GM19467 (cell line): ENCODE measurements at regions not wholly inside any gene's neighbourhood (a gene's known extent, or its start where the extent isn't known, plus 50 kb on each side); places are given as distances from the start of the nearest gene placed in this dataset.
"Not testable (repeated sequence)": the region's sequence is repeated elsewhere in the genome, so short reads cannot be mapped to it uniquely, and the experiment has no call there.

Experiments
- ATAC-seq: cut with Tn5 transposase; IDR thresholded peaks from one replicate; pipeline ENCODE4 v1.9.1; 2021; ENCODE audit warnings: mild to moderate bottlenecking, moderate library complexity; ENCODE audit not compliant: unreplicated experiment

DNA sequence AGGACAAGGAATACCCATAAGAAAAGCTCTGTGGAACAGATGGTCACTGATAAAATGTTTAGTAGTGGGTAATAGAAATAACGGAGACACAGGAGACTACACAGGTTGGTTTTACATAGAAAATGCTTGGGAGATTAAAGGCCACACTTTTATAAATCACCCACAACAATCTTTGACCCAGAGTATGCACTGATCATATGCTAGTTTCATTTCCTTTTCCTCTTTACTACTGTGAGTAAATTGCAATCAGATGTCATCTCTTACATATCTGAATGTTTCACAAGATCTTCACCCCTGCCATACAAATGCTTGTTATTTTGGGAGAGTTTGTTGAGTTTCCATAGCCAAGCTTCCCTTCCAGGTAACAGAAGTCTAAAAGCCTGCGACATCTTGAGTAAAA lies 978.4 kb upstream of the KLHL29 start:
- ATAC-seq = no peak

DNA sequence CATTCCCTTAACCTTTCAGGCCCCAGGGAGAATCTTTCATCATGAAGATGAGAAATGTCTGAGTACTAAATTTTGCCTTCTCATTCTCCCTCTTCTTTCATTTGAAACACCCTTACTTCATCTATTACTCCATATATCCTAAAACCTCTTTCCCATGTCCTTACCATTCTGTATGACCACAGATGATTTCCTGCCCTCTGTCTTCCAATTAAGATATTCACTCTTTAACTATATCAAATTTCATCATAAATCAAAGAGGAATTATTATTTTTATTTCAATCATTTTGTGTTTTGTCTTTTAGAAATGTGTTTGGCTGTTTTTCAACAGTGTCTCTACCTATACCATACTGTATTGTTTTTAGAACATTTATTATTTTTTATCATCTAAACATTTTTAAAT lies 964.9 kb upstream of the KLHL29 start:
- ATAC-seq = no peak

DNA sequence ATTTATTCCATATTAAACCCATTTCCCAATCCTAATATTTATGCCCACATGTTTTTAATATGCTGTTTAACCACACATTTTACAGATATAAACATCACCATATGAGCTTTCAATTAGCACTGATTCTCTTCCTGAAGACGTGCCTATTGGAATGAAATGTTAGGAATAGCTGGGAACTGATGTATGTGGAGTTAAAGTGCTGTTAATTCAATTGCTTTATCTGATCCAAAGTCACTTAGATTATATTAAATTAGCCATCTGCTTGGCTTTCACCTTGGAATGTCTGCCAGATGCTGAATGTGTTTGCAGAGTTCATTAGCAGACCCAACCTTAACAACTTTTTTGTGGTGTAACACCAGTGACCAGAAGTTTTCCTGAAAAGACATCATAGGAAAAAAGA lies 942.9 kb upstream of the KLHL29 start:
- no peak for ATAC-seq

DNA sequence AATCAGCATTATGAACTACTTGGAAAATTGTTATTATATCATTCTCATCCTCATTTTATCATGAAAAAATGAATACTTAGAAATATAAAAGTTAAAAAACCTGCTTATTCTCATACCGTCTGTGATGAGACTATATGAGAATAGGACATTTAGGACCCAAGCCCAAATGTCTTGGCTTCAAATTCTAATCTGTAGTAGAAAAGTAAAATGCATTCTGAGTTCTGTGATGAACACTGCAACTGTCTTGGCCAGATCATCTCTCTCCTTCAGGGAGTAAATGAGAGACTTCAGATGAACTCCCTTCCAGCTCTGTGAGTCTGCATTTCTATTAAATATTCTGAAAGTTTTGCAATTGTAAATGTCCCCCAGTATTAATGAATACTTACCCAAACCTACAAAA lies 940.7 kb upstream of the KLHL29 start:
- no peak for ATAC-seq

DNA sequence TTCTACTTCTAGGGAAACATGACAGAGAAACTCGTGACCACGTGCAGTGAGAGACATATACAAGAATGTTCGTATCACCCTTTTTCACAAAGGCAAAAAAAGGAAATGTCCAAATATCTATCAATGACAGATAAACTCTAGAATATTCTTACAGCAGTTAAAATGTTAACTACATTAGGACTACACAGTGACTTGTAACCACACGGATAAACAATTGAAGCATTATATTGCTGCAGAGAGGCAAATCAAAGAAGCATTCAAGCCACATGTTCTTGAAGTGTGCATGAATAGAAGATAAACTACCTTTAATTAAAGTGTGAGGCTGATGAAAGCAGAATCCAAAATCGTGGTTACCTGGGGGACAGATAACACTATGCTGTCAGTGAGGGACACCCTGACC lies 935.3 kb upstream of the KLHL29 start:
- no peak for ATAC-seq

DNA sequence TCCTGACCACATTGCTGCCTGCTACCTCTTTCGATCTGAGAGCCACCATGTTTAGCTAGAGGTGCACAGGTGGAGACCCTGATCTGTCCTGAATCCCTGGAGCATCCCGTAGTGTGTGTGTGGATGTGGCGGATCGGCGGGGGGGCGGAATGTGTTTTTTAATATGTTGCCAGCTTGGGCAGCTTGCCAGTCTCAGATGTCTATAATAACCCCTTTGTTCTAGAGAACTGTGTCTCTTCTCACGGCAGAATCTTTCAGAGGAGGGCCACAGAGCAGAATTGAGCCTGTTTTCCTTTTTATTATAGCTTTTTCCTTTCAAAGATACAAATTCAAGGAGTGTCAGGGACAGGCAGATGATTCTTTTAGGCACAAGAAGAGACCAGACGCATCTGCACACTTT lies 934.1 kb upstream of the KLHL29 start:
- ATAC-seq = no peak

DNA sequence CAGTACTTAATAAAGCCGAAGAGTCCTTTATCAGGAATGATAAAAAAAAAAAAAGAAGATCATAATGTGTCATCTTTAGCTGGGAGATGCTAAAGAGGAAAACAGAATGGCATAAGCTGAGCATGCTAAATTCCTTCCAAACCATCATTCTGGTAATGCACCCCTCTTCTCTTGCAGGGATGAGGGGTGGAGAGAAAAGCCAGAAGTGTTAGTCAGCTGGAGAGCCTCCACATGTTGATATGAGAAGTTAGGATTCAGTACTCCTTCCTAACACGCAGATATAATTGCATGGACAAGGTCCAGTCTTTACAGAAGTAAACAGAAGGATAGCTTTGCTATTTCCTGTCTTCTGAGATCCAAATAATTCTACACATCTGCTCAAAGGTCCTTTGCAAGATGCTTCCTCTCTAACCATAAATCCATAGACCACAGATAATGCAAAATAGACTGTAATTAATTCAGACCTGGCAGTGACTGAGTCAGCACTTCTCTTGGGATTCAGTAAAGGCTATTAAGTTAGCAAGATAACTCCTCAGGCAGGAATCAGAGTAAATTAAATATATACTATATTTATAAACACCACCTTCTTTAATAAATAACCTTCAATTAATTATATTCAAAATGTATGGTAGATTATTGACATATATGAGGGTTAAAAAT lies 930.0 kb upstream of the KLHL29 start:
- ATAC-seq = no peak

DNA sequence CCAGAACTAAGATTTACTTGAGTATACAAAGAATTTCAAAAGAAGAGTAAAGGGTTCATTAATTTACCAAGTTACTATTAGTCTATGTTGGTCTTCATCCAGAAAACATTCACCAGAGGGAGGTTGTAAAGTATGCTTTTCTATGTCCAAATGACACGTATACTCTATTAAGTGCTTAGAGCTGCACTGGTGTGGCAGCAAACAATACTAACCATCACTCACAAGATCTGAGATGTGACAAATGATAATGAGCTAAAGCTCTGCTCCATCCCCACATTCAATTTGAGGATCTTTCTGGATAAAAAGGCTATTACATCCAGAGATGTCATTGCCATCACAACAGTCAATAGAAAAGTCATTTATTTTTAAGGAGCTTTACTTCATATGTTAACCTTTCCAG lies 926.5 kb upstream of the KLHL29 start:
- no peak for ATAC-seq

DNA sequence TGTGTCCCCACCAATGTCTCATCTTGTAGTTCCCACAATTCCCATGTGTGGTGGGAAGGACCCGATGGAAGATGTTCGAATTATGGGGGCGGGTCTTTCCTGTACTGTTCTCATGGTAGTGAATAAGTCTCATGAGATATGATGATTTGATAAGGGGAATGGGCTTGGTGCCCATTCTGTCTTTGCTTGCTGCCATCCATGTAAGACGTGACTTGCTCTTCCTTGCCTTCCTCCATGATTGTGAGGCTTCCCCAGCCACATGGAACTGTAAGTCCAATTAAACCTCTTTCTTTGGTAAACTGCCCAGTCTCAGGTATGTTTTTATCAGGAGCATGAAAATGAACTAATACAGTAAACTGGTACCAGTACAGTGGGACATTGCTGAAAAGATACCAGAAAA lies 909.9 kb upstream of the KLHL29 start:
- ATAC-seq = not testable (repeated sequence)

DNA sequence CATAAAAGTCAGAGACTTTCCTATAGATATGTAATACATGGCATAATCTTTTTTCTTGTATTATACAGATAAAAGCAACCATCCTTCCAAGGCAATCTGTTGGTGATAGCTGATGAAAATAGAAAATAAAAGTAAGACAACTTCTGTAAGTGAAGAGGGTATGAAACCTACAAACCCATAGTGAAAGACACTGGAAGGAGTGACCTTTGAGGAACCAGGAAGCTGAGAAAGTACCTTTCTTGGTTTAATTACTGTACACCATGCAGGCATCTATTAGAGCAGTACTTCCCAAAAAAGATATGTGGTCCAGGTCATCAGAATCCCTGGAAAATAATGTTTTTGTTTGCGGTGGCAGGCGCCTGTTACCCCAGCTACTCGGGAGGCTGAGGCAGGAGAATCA lies 906.6 kb upstream of the KLHL29 start:
- ATAC-seq = no peak

DNA sequence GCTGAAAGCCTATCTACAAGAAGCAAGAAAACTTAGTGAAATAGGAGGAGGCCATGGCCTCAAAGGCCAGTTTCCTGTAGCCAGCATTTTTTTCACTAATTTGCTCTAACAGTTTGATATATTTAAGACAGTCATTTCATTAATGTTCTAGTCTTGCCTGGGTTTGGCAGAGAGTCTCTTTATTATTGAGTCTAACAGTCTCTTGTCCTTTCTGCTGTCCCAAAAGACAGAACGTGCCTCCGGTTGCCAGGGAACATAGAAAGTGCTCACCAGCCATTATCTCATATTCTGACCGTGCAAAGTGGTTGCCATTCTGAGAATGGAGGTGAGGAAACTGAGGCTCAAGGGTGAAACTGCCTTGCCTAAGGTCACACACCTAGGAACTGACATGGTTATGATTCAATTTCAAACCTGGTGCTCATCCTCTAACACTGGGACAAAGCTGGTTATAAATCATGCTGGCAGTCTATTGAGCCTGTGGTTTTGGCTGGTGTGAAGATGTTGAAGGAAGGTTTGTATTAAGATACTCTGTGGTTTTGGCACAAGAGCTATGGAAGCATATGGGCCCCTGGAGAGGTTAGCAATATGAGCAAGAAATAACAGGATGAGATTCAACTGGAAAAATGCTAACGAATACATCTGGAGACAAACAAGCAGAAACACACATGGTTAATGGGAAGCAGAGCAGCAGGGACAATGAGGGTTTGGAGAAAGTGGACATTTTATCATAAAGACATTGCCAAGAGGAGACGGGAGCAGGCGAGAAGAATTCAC lies 903.3 kb upstream of the KLHL29 start:
- no peak for ATAC-seq

DNA sequence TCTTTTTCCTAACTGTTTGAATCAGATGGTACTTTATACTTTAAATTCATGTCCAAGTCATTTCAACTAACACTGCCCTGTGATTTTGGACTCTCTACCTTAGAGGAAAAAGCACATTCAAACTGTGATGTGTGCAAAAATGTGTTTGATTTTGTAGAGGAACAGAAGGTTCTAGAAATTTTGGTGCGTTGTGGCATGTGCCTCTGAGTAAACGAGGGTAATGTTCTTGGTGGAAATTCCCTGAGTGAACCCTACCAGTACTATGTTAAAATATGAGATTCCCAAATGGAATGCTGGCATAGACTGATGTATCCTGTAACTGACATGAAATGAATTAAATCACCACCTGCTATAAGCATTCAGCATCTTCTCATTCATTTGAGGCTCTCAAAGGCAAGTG lies 901.9 kb upstream of the KLHL29 start:
- ATAC-seq = no peak

DNA sequence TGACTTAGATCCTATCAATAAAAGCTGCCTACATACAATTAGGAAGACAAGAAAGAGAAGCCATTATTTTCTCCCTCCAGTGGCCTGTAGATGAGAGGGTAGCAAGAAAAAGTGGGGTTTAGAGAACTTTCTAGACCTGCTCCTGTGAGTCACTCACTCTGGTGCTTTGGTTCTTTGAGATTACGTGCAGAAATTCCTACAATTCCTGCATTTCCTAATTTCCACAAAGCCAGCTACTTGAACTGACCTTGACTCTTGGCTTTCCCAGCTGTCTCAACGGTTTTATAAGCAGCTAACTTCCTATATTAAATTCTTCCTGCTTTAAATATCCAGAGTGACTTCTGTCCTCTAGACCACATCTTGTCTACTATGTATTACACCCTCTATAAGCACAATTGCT lies 899.5 kb upstream of the KLHL29 start:
- ATAC-seq = no peak

DNA sequence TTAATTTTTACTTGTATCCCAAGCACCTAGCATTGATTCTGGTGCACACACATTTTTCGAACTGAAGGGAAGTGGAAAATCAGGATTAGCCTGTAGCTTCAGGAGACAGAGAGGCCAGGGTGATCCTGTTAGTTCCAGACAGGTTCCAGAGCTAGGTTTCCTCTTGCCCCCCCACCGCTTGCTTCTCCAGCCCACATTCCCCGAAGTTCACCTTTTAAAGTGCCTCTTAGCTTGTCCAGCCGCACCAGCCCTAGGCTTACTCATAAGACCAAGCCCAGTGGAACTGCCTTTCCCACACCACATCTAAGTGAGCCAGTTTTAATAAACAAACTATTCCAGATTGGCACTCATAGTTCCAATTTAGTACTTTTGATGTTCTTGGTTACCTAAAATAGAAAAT lies 898.6 kb upstream of the KLHL29 start:
- ATAC-seq = no peak

DNA sequence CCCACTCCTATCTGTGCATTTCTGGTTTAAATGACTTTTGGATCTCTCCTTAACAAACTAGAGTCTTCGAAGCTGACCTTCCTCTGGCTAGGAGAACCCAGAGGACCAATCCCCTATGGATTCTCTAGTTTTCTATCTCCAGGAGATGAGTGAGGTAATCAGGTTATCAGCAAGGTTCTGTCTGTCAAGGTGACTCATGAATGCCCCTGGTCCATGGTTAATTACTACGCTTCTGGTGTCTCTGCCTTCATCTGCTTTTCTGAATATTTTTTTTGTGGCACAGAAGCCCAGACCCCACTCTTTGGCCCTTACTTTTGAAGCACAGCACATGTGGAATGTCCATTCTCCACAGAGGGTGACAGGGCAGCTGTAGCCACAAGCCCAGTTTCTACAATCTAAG lies 897.9 kb upstream of the KLHL29 start:
- ATAC-seq = no peak

DNA sequence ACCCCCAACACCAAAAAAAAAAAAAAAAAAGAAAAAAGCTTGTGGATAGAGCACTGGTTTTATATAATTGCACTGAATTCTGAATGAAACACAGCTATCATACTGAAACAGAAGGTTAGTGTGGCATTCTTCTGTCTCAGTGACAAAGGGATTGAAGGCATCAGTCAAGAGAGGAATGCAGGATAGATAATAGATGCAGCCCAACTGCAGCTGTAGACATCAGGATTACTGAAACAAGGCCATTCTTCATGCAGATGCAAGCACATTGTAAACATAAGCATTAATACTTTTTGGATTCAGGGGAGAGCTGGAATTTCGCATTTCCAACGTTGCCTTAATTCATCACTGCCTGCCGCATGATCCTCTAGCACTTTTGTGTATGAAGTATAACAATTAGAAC lies 897.4 kb upstream of the KLHL29 start:
- no peak for ATAC-seq

DNA sequence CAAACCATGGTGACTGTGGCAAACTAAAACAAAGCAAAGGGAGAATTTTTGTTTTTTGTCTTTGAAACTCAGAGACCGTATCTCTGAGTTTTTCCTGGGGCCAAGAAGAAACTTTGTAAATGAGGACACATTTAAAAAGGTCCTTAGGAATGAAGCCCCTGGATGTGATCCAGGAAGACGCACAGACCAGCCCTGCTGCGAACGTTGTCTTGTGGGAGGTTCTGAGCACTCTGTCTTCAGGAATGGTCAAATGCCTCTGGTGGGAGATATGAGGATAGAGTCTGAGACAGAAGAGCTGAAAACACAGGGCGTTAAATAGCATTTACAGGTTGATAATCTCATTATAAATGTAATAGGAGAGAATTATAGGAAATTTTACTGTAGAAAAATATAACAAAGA lies 893.5 kb upstream of the KLHL29 start:
- ATAC-seq = no peak

DNA sequence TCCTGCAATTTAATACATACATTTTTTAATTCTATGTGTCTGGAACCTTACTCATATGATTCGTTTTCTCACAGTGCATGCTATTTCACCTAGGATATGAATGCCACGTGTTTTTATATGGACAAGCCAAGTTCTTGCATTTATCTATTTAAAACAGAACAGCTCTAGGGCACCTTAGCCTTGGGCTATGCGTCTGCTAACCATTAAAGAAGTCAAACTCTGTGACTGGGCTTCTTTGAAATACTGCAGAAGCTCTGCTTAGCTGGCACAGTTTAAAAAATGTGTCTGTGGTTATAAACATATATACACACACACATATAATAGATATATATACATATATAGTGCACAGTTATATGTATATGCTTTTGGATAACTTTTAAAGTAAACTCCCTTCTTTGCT lies 890.8 kb upstream of the KLHL29 start:
- ATAC-seq = no peak

DNA sequence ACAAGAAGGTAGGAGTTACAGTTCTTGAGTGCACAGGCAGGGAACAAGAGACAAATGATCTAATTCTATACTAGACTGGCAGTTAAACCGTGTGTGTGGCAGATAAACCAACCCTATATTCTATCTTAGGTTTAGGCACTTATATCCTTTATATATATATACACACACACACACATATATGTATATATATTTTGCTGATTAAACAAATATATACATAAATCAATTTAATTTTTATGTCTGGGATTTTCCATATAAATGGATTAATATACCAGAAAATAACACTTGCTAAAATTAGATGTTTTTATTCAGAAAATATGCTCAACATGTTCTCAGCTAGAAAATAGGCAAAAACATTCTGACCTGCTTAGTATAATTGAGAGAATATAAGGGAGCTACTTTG lies 887.9 kb upstream of the KLHL29 start:
- no peak for ATAC-seq

DNA sequence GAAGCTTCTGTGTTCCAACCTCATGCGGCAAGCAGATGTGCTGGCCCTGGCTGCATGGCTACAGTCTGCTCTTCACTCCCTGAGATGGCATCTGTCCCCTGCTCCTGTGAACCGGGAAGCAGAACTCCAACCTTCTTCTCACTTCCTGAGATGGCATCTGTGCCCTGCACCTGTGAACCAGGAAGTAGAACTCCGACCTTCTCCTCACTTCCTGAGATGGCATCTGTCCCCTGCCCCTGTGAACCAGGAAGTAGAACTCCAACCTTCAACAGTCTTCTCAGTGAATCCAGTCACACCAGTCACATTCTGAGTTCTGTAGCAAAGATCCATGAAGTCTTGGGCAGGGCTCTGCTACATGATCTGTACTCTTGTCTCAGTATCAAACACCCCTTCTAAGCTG lies 887.2 kb upstream of the KLHL29 start:
- ATAC-seq = no peak

DNA sequence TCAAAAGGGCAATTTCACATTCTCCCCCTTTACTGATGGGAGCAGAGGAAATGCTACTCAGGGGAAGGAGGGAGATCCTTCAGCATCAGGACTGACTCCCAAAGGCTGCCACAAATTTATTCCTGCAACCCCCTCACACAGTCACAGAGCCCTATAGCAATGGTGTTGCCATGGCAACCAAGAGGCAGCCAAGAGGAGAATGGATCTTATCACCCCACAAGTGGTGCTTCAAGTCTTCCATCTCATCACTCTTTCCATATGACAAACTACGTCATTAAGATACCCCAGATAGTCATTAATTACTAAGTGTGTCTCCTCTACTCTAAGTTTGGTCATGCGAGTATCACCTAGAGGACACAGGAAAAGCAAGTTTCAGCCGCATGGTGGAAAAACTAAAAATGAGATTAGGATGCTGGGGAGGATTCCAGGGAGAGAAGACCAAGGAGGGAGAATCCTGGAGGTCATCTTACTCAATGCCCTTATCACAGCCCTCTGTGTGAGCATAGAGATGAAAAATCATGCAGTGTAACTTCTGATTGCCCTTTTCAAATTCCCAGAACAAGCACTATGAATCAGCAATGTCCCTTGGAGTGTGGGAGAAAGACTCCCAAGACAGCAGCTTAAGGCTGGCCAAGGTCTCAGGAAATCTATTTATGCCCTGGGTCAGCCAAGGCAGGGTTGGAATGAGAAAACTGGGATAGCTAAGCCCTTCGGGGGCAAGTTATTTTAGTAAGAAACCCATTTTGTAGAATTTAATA lies 885.7 kb upstream of the KLHL29 start:
- ATAC-seq = no peak

DNA sequence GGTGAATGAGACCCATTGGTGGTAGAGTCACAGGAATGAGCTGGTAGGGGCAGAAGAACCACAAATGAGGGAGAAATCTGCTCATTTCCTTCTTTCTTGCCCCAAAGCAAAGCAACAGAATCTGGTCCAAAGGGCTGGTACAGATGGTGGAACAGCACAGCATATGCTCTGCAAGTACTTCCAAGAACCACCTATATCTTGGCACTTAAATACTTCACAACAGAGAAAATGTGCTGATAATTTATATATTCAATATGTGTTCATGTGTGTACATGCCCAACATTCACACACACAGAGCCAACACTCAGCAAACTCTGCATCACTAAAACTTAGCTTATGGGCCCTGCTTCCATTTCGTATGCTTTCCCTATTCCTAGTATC lies 884.4 kb upstream of the KLHL29 start:
- no peak for ATAC-seq
